DMS 273 treated with DMSO at 0.1 percent for 48 hours (cell line): ENCODE measurements at regions not wholly inside any gene's neighbourhood (a gene's known extent, or its start where the extent isn't known, plus 50 kb on each side); places are given as distances from the start of the nearest gene placed in this dataset.

ENCODE experiments used
- DNase-seq: peaks from one replicate; lab custom pipeline; 2025; lab: John Stamatoyannopoulos, UW

DNA sequence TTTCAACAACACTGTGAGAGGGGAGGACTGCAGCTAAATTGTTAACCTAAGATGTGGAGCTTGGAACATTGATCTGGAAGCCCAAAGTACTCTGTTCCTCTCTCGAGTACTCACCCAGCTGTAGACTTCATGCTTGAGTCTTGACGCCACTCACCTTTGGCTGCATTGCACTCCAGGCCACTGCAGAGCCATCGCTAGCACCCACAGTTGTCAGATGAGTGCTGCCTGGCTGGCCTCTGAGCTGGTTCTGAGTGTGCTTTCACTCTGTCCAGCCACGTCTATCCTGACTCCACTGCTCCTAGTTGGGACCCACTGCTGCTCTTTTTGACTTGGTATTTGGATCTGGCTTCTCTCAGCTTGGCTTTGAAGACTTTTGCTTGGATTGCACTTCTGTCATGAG, 552.1 kb downstream of the DCDC2C start:
- DNase-seq: no peak

GRCh38 chr2:4256351-4256750, 553.0 kb downstream of the DCDC2C start:
- DNase-seq: no peak

- DNase-seq: no peak
Observed at GRCh38 chr2:4258563-4258962, 555.2 kb downstream of the DCDC2C start.

DNA sequence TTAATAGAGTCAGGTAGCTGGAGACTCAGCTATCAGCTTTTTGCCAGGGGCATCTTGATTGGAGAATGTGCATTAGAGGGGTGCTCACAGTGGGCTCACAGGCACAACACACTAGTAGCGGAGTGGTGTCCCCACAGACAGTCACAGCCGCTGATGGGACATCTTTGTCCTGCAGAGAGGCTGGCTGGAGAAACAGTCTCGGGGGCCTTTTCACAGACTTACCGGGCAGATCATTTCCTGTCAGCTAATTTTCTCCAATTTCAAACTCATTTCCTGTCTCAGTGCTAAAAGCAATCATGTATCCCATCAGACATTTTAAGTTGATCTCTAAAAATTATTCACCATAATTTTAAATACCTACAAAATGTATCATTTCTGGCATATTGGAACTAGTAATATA, 562.6 kb downstream of the DCDC2C start:
- no peak for DNase-seq

DNA sequence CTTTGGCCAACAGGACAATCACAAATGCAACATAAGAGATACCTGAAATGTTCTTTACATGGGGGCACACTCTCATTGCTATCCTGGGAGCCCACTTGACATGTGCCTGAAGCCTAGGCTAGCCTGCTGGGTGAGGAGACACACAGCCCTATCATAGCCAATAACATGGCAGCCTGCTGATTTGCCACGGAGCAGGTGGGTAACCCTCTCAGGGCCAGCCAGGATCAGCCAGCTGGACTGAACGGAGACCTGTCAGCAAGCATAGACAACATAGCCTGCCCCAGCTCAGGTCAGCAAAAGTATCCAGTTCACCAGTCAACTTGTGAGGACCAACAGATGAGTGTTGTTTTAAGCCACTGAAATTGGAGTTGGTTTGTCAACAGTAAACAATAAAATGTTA, 566.5 kb downstream of the DCDC2C start:
- no peak for DNase-seq

- DNase-seq: no peak
Observed at GRCh38 chr2:4272261-4272858, 569.0 kb downstream of the DCDC2C start.

GRCh38 chr2:4278392-4278791, 575.0 kb downstream of the DCDC2C start:
- DNase-seq: no peak

DNA sequence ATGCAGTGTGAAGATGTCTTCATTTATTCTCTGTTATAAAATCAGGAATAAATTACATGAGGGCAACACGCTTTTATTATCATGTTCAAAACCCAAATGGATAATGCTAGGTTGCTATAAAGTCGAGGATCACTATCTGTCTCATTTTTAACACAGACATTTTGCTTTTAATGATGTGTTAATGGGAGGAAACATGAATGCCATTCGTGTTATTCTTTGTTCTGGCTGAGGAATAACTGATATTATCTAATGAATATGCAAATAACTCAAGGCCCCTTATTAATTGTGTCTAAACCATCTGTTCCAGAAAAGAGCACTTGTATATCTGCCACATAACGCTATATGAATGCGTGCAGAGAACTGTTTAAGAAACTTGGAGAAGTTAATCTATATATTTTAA, 576.1 kb downstream of the DCDC2C start:
- no peak for DNase-seq

GRCh38 chr2:4291430-4291829, 588.1 kb downstream of the DCDC2C start:
- no peak for DNase-seq

DNA sequence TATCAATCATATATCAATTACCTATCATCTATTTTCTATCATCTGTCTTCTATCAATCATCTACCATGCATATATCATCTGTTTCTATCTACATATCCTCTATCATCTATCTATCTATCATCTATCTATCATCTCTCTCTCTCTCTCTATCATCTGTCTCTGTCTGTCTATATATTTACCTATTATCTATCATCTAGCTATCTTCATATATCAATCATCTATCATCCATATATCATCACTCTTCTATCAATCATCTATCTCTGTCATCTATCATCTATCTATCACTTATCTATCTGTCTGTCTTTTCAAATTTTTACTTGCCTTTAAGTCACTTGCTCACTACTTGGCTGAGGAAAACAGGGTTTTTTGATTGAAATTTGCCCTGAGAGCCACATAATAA, 592.3 kb downstream of the DCDC2C start:
- no peak for DNase-seq

DNA sequence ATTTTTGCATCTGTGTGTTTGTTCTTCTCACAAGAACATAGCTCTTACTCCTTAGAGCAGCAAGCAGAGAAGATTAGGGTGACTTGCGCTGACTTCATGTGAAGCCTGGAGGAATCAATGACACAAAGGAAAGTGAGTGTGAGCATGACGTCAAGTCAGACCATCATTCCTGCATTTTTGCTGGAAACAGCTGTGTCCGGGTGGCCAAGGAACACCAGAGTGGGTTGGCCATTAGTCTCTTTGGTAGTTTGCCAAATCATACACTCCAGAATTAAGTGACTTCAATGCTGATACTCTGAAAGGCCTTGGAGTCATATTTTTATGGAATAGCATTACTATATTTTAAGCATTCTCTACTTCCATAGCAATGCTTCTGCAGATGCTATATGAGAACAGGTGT, 597.2 kb downstream of the DCDC2C start:
- DNase-seq: no peak

DNA sequence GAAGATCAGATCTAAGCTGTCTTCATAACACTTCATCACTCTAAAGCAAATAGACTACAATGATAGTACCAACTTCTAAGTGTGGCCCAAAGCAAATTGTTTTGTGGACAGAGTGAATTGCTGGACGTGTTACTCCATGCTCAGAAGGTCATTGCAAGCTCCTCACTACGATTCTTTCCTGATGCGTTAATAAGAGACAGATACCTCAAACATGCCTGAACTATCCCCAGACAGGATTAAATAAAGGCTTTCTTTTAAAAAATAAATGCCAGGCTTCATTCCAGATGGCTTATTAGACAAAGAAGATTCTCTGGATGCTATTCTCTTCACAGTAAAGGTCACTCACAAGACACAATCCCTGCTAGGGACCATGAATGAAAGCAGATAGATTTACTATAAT, 621.2 kb downstream of the DCDC2C start:
- no peak for DNase-seq

DNA sequence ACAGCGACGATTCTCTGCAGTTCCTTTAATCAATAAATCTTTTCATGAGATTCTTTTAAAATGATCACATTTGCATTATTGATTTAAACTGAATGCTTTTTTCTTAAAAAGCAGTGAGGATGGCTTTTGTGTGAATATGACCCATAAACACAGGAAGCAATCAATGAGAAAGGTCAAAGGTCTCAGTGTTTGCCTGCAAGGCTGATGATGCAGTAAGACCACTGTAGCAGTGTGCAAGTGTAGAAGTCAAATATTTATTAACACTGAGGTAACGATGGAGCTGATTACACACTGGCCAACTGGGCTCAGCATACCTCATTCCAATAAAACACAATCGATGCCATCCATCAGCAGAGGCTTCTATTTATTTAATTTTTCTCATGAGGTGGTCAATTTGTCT, 633.5 kb downstream of the DCDC2C start:
- DNase-seq: no peak

DNA sequence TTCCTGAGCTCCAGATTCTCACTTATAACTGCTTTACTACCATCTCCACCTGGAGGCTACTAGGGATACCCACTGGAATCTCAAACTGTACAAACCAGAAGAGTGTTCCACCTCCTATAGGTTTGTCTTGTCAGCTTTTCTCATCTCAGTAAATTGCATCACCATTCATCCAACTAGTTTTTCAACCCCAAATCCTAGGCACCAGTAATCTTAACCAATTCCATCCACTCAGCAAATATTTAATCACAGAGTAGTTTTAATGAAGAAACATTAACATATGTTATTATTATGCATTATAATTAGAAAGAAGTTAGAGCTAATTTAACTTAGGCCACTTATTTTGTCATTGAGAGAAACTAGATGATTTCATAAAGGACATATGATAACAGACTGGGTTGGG, 635.0 kb downstream of the DCDC2C start:
- DNase-seq: no peak

DNA sequence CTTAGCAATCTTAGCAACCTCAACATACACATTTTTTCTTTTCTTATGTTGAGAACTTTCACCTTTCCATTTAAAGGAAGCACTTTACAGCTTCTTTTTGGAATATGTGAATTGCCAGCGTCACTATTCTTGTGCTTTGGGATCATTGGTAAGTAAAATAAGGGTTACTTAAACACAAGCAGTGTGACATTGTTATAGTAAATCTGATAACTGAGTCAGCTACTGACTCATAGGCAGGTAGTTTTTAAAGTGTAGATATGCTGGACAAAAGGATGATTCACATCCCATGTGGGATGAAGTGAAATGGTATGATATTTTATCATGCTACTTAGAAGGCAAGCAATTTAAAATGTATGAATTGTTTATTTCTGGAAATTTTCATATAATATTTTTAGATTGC, 637.2 kb downstream of the DCDC2C start:
- no peak for DNase-seq

DNA sequence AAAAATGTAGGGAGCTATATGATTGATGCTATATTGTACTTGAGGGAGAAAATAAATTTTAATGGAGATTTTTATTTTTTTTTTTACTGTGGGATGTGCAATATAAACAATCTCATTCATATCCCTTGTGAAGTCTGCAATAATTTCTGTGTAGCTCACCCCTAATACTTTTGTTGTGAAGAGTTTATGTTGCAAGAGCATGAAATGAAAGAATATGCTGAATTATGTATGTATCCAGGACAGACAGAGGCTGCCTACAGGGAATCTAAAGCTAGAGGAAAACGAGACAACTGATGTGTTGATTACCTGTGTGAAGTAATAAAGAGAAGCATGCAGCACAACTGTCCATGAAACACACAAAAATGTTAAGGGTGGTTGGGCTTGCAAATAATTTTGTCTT, 643.3 kb downstream of the DCDC2C start:
- no peak for DNase-seq

DNA sequence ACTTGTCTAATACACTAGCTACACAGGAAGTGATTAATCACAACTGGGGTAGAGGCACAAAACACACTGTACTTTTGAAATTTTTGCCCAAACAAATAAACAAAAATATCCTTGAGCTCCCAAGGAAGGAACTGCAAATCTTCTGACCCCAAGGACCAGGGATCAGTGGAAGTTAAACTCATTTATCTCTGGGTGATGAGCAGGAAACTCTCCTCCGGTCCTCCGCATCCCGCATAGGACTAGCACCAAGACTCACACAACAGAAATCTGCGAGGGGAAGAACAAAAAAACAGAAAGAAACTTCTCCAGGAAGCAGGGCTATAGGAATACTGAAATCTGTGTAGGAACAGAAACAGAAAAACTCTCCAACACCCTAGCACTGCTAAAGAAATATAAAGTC, 650.3 kb downstream of the DCDC2C start:
- no peak for DNase-seq

DNA sequence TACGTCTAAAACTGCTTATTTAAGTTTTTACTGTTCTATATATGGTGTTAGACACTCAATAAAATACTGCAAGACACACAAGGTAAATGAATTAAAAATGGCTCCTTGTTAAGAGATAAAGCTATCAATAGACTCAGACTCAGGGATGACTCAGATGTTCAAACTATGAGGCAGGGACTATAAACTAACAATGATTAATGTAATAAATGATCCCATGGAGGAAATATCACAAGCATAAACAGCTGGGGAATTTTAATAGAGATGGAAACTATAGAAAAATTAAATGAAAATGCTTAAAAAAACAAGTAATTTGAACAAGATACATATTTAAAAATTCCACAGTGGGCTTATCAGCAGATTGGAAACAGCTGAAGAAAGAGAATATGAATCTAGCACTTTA, 650.8 kb downstream of the DCDC2C start:
- DNase-seq: no peak

DNA sequence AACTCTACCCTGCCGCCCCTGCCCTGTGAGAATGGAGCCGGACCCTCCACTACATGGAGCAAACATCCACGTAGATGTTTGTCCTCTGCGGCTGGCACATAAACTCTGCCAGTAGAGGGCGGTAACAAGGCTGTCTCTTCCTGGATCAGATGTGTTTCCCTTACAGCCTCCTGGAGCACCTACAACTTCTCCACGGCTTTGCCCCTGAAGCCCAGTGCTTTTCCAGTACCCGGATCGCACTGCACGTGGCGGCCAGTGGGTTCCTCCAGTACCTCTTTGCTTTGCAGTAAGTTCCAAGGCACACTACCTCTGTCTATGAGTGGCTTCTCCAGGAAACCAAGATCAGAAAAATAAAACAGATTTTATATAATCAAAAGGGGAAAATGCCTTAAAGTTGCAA, 651.3 kb downstream of the DCDC2C start:
- no peak for DNase-seq

DNA sequence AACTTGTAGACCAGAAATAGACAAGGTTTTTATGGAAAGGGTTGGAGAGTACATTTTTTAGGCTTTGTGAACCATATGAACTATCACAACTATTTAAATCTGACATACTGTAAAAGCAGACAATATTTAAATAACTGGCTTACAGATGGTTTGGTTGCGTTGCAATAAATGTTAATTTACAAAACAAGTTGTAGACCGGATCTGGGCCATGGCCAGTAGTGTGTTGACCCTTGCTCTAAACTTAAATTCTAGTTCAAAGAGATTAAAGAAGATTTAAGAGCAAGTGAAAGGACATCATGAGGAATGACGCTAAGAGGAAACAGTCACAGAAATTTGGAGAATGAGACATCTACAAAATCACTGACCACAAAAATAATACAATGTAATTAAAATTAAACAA, 652.7 kb downstream of the DCDC2C start:
- DNase-seq: no peak

- DNase-seq: no peak
Observed at GRCh38 chr2:4356541-4356940, 653.2 kb downstream of the DCDC2C start.

GRCh38 chr2:4357121-4357520, 653.7 kb downstream of the DCDC2C start:
- DNase-seq: no peak

GRCh38 chr2:4358837-4359236, 655.5 kb downstream of the DCDC2C start:
- no peak for DNase-seq

DNA sequence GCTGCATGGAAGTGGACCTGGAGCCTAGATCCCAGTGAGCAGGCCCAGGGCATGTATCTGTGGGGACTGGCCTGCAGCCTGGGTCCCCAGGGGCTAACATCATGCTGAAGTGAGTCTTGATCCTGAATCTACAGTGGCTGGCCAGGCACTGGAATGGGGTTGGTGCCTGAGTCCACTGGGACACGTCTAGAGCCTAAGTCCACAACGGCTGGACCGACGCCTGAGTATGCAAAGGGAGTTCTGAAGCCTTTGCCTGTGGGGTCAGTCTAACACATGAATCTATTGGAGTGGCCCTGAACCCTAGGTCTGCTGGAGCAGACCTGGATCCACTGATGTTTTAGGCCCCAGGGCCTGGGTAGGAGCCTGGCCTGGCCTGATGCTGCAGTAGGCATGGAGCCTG, 665.5 kb downstream of the DCDC2C start:
- no peak for DNase-seq
